ENCODE measurements at regions not wholly inside any gene's neighbourhood (a gene's known extent, or its start where the extent isn't known, plus 50 kb on each side); places are given as distances from the start of the nearest gene placed in this dataset.

GRCh38 chr18:25787276-25787675 is 303.1 kb downstream of the SS18 start:
- CTCF ChIA-PET, result no interaction called here
- peaks cover 1% of the 10 kb centered on the region for H3K9me3 Mint-ChIP-seq
- no peak overlapping the region for H3K4me3 Mint-ChIP-seq
- intact Hi-C loops (cut with micrococcal nuclease), result no loop called here
- no peaks in the 10 kb centered on the region for H3K4me1 Mint-ChIP-seq (ENCODE audit: low read depth)
- DNase-seq, result no peak
- no peaks in the 10 kb centered on the region for H3K27me3 Mint-ChIP-seq (ENCODE audit: low read depth)
- H3K27ac Mint-ChIP-seq, result no peak overlapping the region
- no peaks in the 10 kb centered on the region for H3K36me3 Mint-ChIP-seq (ENCODE audit: low read depth)

DNA sequence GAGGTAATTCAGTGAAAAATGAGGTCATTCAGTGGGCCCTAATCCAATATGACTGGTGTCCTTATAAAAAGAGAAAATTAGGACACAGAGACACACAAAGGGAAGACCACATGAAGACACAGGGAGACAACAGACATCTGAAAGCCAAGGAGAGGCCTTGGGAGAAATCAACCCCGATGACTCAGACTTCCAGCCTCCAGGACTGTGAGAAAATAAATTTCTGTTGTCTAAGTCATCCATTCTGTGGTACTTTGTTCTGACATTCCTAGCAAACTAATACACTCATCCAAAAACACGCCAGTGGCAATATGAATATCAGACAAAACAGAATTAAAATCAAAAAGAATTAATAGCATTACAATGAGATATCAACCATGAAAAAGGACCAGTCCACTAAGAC is 303.7 kb downstream of the SS18 start:
- no peaks in the 10 kb centered on the region for H3K4me1 Mint-ChIP-seq (ENCODE audit: low read depth)
- peaks cover 1% of the 10 kb centered on the region for H3K9me3 Mint-ChIP-seq
- CTCF ChIA-PET, result no interaction called here
- intact Hi-C loops (cut with micrococcal nuclease), result no loop called here
- H3K27me3 Mint-ChIP-seq (ENCODE audit: low read depth), result no peaks in the 10 kb centered on the region
- H3K36me3 Mint-ChIP-seq (ENCODE audit: low read depth), result no peaks in the 10 kb centered on the region
- DNase-seq, result no peak
- no peak overlapping the region for H3K27ac Mint-ChIP-seq
- no peak overlapping the region for H3K4me3 Mint-ChIP-seq

DNA sequence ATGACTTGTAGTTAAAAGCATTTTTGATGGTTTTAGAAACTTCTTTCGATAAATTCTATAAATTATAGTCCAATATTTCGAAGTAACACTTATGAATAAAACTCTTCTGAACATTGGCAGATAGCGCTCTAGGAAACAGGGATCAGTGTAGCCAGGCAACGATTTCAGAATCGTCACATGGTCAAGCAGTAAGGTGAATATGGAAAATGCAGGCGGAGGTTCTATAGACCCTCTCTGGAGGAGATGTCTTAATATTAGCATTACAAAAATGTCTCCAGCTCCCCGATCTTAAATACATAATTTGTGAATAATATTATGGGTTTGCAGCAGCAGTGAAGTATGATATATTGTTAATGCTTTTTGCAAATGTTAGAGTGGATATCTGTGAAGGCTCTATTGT is 310.3 kb downstream of the SS18 start:
- H3K36me3 Mint-ChIP-seq (ENCODE audit: low read depth), result no peaks in the 10 kb centered on the region
- H3K4me1 Mint-ChIP-seq (ENCODE audit: low read depth), result no peaks in the 10 kb centered on the region
- H3K9me3 Mint-ChIP-seq, result no peaks in the 10 kb centered on the region
- peaks cover 3% of the 10 kb centered on the region for H3K27me3 Mint-ChIP-seq (ENCODE audit: low read depth)
- CTCF ChIA-PET, result interaction anchor here (0.6 kb wide), 1 partner anchor 427 kb away, joined by 3 read pairs; no protein-coding TSS in a partner anchor
- no peak overlapping the region for H3K27ac Mint-ChIP-seq
- H3K4me3 Mint-ChIP-seq, result no peak overlapping the region
- intact Hi-C loops (cut with micrococcal nuclease), result no loop called here
- no peak for DNase-seq

- CTCF ChIA-PET, result no interaction called here
- intact Hi-C loops (cut with micrococcal nuclease), result no loop called here
- Mint-ChIP-seq H3K9me3 (no peaks in the 10 kb centered on the region), H3K27ac (no peak overlapping the region), H3K4me3 (no peak overlapping the region), H3K36me3 (ENCODE audit: low read depth) (no peaks in the 10 kb centered on the region), H3K4me1 (ENCODE audit: low read depth) (no peaks in the 10 kb centered on the region), H3K27me3 (ENCODE audit: low read depth) (peaks cover 14% of the 10 kb centered on the region)
- DNase-seq, result no peak
Measured at GRCh38 chr18:25771796-25772195, 318.6 kb downstream of the SS18 start.

DNA sequence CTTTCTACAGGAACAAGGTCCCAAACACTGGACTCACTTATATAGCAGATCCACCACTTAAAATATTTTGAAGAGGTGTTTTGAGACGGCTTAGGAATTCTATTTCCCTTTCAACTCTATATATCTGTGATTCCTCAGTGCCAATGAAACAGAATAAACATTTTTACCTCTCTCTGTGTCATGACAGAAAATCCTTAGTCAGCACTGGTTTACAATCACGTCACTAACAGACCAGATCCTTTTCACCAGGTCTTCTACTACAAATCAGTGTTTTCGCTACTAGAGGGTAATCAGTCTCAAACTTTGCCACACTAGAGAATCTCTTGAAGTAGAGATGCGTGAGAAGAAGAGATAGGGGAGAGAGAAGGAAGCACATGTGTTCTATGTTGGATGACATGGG is 325.6 kb downstream of the SS18 start:
- Mint-ChIP-seq H3K27me3 (ENCODE audit: low read depth) (peaks cover 12% of the 10 kb centered on the region), H3K4me1 (ENCODE audit: low read depth) (no peaks in the 10 kb centered on the region), H3K36me3 (ENCODE audit: low read depth) (no peaks in the 10 kb centered on the region), H3K27ac (no peak overlapping the region), H3K4me3 (no peak overlapping the region), H3K9me3 (no peaks in the 10 kb centered on the region)
- intact Hi-C loops (cut with micrococcal nuclease), result no loop called here
- CTCF ChIA-PET, result no interaction called here
- no peak for DNase-seq

DNA sequence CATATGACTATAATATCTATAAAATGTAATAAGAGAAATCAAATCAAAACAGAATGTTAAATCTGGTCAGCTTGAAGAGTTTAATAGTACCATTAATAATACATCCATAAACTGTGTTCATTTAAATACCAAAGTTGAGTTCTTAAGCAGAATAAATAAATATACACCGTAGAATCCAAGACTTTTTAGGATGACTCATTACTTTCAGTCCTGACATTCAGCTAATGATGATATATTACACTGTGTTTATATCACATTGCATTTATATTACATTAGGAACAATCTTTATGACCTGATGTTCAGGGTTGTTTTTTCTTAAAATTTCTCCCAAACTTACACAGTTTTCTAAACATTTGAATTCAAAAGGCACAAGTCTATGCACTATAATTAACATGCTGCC is 331.3 kb downstream of the SS18 start:
- no peak overlapping the region for H3K27ac Mint-ChIP-seq
- H3K9me3 Mint-ChIP-seq, result no peaks in the 10 kb centered on the region
- H3K27me3 Mint-ChIP-seq (ENCODE audit: low read depth), result peaks cover 4% of the 10 kb centered on the region
- CTCF ChIA-PET, result no interaction called here
- H3K4me1 Mint-ChIP-seq (ENCODE audit: low read depth), result no peaks in the 10 kb centered on the region
- DNase-seq, result no peak
- H3K36me3 Mint-ChIP-seq (ENCODE audit: low read depth), result no peaks in the 10 kb centered on the region
- H3K4me3 Mint-ChIP-seq, result no peak overlapping the region
- intact Hi-C loops (cut with micrococcal nuclease), result no loop called here

DNA sequence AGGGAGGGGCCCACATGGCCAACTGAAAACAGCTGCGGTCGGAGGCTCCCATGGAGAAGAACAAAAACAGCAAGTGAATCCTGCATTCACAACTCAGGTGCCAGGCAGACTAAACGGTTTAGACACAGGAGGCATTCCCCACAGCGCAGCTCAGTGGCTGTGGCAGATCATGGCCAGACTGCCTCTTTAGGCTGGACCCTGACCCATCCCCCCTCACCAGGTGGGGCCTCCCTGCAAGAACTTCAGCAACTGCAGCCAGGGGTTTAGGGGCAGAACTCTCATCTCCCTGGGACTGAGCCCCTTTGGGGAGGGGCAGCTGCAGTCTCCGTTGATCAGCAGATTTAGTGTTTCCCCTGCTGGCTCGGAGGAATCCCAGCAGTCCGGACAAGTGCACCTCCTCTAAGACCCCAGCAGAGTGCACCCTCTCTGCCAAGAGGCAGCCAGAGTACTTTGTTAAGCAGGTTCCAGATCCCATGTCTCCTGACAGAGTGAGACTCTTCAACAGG is 346.7 kb downstream of the SS18 start:
- H3K27me3 Mint-ChIP-seq (ENCODE audit: low read depth), result peaks cover 14% of the 10 kb centered on the region
- no peak overlapping the region for H3K27ac Mint-ChIP-seq
- H3K4me1 Mint-ChIP-seq (ENCODE audit: low read depth), result no peaks in the 10 kb centered on the region
- H3K9me3 Mint-ChIP-seq, result peaks cover 12% of the 10 kb centered on the region
- H3K4me3 Mint-ChIP-seq, result no peak overlapping the region
- no peak for DNase-seq
- H3K36me3 Mint-ChIP-seq (ENCODE audit: low read depth), result peaks cover 2% of the 10 kb centered on the region
- intact Hi-C loops (cut with micrococcal nuclease), result no loop called here
- CTCF ChIA-PET, result no interaction called here

DNA sequence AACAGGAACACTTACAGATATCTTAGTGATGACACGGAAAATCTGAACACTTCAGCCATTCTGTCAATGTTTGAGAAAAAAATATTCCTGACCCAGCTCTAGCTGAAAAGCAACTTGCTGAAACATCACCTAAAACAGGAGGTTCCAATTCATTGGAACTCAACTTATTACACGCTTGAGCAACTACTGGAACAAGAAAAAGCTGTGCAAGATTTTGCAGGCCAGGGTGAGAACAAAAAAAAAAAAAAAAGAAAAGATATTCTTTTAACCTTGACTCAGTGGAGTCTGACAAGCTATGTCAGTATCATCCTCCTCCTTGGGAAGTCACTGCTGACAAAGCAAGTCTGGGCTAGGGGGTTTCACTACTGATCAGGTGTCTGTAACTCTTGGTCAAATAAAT is 351.0 kb downstream of the SS18 start:
- intact Hi-C loops (cut with micrococcal nuclease), result no loop called here
- Mint-ChIP-seq H3K9me3 (no peaks in the 10 kb centered on the region), H3K27me3 (ENCODE audit: low read depth) (peaks cover 21% of the 10 kb centered on the region), H3K36me3 (ENCODE audit: low read depth) (no peaks in the 10 kb centered on the region), H3K27ac (no peak overlapping the region), H3K4me1 (ENCODE audit: low read depth) (no peaks in the 10 kb centered on the region), H3K4me3 (no peak overlapping the region)
- DNase-seq, result no peak
- CTCF ChIA-PET, result interaction anchor here (0.9 kb wide), 1 partner anchor 21 kb away, joined by 4 read pairs; no protein-coding TSS in a partner anchor

GRCh38 chr18:25737710-25738311 is 352.6 kb downstream of the SS18 start:
- CTCF ChIA-PET, result no interaction called here
- intact Hi-C loops (cut with micrococcal nuclease), result no loop called here
- Mint-ChIP-seq H3K36me3 (ENCODE audit: low read depth) (no peaks in the 10 kb centered on the region), H3K4me1 (ENCODE audit: low read depth) (no peaks in the 10 kb centered on the region), H3K27ac (no peak overlapping the region), H3K9me3 (no peaks in the 10 kb centered on the region), H3K4me3 (no peak overlapping the region), H3K27me3 (ENCODE audit: low read depth) (peaks cover 18% of the 10 kb centered on the region)
- DNase-seq, result no peak

GRCh38 chr18:25736516-25736915 is 353.9 kb downstream of the SS18 start:
- H3K27me3 Mint-ChIP-seq (ENCODE audit: low read depth), result peaks cover 10% of the 10 kb centered on the region
- no peaks in the 10 kb centered on the region for H3K36me3 Mint-ChIP-seq (ENCODE audit: low read depth)
- CTCF ChIA-PET, result no interaction called here
- no peak for DNase-seq
- no peaks in the 10 kb centered on the region for H3K4me1 Mint-ChIP-seq (ENCODE audit: low read depth)
- intact Hi-C loops (cut with micrococcal nuclease), result no loop called here
- no peak overlapping the region for H3K4me3 Mint-ChIP-seq
- no peaks in the 10 kb centered on the region for H3K9me3 Mint-ChIP-seq
- H3K27ac Mint-ChIP-seq, result no peak overlapping the region

DNA sequence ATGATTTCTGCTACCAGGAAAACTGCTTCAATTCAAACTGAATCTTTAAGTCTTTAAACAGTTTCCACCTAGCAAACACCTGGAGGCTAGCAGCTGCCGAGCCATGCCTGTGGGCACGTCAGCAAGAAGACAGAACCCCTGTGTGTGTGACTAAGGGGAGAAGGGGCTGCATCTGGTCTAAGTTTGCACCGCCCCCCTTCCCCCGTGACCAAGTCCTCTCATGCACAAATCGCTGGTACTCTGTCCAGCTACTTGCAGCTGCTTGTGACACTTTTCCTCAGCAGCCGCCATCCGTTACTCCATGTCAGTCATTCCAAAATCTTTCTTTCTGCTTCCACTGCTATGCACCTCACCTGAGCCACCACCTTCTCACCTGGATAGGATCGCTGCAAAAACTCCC is 355.0 kb downstream of the SS18 start:
- Mint-ChIP-seq H3K4me3 (no peak overlapping the region), H3K9me3 (peaks cover 1% of the 10 kb centered on the region), H3K4me1 (ENCODE audit: low read depth) (no peaks in the 10 kb centered on the region), H3K27me3 (ENCODE audit: low read depth) (peaks cover 7% of the 10 kb centered on the region), H3K27ac (no peak overlapping the region), H3K36me3 (ENCODE audit: low read depth) (no peaks in the 10 kb centered on the region)
- CTCF ChIA-PET, result no interaction called here
- no peak for DNase-seq
- intact Hi-C loops (cut with micrococcal nuclease), result no loop called here

DNA sequence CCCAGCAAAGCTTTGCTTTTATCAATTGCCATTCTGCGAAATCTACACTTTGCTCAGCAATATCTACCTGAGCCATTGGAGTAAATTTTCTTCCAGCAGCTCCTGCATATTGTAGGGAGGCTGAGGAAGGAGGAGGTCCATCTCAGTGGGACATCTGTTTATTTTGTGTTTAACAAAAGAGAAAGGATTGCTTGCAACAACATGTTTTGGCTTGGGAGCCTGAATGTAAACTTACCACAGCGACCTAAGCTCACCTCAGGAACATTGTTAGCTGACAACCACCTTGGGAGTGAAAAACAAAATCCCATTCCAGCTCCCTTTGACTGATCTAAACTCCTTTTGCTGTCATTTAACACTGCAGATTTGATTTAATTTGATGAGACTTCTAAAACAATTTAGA is 356.1 kb downstream of the SS18 start:
- no peak overlapping the region for H3K27ac Mint-ChIP-seq
- no peak overlapping the region for H3K4me3 Mint-ChIP-seq
- CTCF ChIA-PET, result interaction anchor here (0.7 kb wide), 1 partner anchor 997 kb away, joined by 4 read pairs; no protein-coding TSS in a partner anchor
- H3K4me1 Mint-ChIP-seq (ENCODE audit: low read depth), result no peaks in the 10 kb centered on the region
- no peaks in the 10 kb centered on the region for H3K36me3 Mint-ChIP-seq (ENCODE audit: low read depth)
- H3K9me3 Mint-ChIP-seq, result peaks cover 4% of the 10 kb centered on the region
- peaks cover 8% of the 10 kb centered on the region for H3K27me3 Mint-ChIP-seq (ENCODE audit: low read depth)
- no peak for DNase-seq
- intact Hi-C loops (cut with micrococcal nuclease), result no loop called here

- intact Hi-C loops (cut with micrococcal nuclease), result no loop called here
- Mint-ChIP-seq H3K27me3 (ENCODE audit: low read depth) (peaks cover 12% of the 10 kb centered on the region), H3K27ac (no peak overlapping the region), H3K4me1 (ENCODE audit: low read depth) (no peaks in the 10 kb centered on the region), H3K36me3 (ENCODE audit: low read depth) (no peaks in the 10 kb centered on the region), H3K9me3 (peaks cover 4% of the 10 kb centered on the region), H3K4me3 (no peak overlapping the region)
- CTCF ChIA-PET, result no interaction called here
- no peak for DNase-seq
Measured at GRCh38 chr18:25732862-25733261, 357.6 kb downstream of the SS18 start.
